OCI-LY7 (cell line): ENCODE measurements at regions not wholly inside any gene's neighbourhood (a gene's known extent, or its start where the extent isn't known, plus 50 kb on each side); places are given as distances from the start of the nearest gene placed in this dataset.

ENCODE experiments used
- BruUV-seq: library from RNA; stranded (reverse); fragments of 400-500 nt; replicated peaks from 2 replicates; lab custom pipeline; 2021; lab: Mats Ljungman, UMichigan
- CTCF ChIA-PET: fragments of 300-600 bp; sonication (Branson Sonifier 250); formaldehyde crosslinking; loops from one replicate; lab custom pipeline; 2022; ENCODE audit warnings: antibody characterized with exemption; ENCODE audit not compliant: unreplicated experiment; lab: Charles Lee
- POLR2A ChIA-PET: fragments of 300-600 bp; sonication (Branson Sonifier 250); formaldehyde crosslinking; loops from one replicate; lab custom pipeline; 2022; ENCODE audit warnings: antibody characterized with exemption; lab: Charles Lee
- DNase-seq: peaks from one replicate; pipeline ENCODE4 v3.0.0-alpha.2; 2015; ENCODE audit warnings: low spot score
- H2AFZ ChIP-seq: fragments of 200-600 bp; sonication (generic), shearing (Covaris generic); 2 replicates; pipeline ENCODE4 v1.6.1; 2014; ENCODE audit warnings: mild to moderate bottlenecking, antibody characterized with exemption, low read length, moderate library complexity
- H3K27ac ChIP-seq: fragments of 200-600 bp; sonication (generic); 2 replicates; pipeline ENCODE4 v1.5.1; 2014; ENCODE audit warnings: mixed run types, low read depth, mild to moderate bottlenecking, moderate library complexity, low read length, inconsistent platforms; ENCODE audit not compliant: poor library complexity, severe bottlenecking
- H3K36me3 ChIP-seq: fragments of 200-600 bp; sonication (generic); 2 replicates; pipeline ENCODE4 v1.6.1; 2014; ENCODE audit warnings: mild to moderate bottlenecking, antibody characterized with exemption, low read length, moderate library complexity, mixed read lengths; ENCODE audit not compliant: insufficient read depth
- H3K4me1 ChIP-seq: fragments of 200-600 bp; sonication (generic); 2 replicates; pipeline ENCODE4 v1.5.1; 2014; ENCODE audit warnings: mild to moderate bottlenecking, low read length; ENCODE audit not compliant: insufficient read depth, poor library complexity, severe bottlenecking
- H3K4me2 ChIP-seq: fragments of 200-600 bp; sonication (generic); 2 replicates; pipeline ENCODE4 v1.6.1; 2014; ENCODE audit warnings: mild to moderate bottlenecking, low read length
- H3K4me3 ChIP-seq: fragments of 200-600 bp; sonication (generic); 2 replicates; pipeline ENCODE4 v1.5.1; 2014; ENCODE audit warnings: mild to moderate bottlenecking, low read depth, low read length; ENCODE audit not compliant: poor library complexity, severe bottlenecking
- H3K79me2 ChIP-seq: fragments of 200-600 bp; sonication (generic); 2 replicates; pipeline ENCODE4 v1.6.1; 2016; ENCODE audit warnings: low read depth, mild to moderate bottlenecking, low read length, moderate library complexity, mixed read lengths; ENCODE audit not compliant: insufficient read depth
- H3K9me2 ChIP-seq: fragments of 200-600 bp; sonication (generic); 2 replicates; pipeline ENCODE4 v1.6.1; 2016; ENCODE audit warnings: mild to moderate bottlenecking, low read length, mixed read lengths; ENCODE audit not compliant: insufficient read depth
- H3K9me3 ChIP-seq: fragments of 200-600 bp; sonication (generic); 2 replicates; pipeline ENCODE4 v1.6.1; 2014; ENCODE audit warnings: mild to moderate bottlenecking, mixed run types, low read length, mixed read lengths
- H4K20me1 ChIP-seq: fragments of 200-600 bp; sonication (generic); 2 replicates; pipeline ENCODE4 v1.6.1; 2014; ENCODE audit warnings: mild to moderate bottlenecking, antibody characterized with exemption, low read length, moderate library complexity, mixed read lengths; ENCODE audit not compliant: insufficient read depth
- CTCF ChIP-seq: fragments of 200-600 bp; sonication (generic); conservative IDR thresholded peaks from 2 replicates; pipeline ENCODE4 v1.5.1; 2014; ENCODE audit warnings: mild to moderate bottlenecking, antibody characterized with exemption, low read length, moderate library complexity, mixed read lengths
- EZH2phosphoT487 ChIP-seq: fragments of 200-600 bp; sonication (generic); IDR thresholded peaks from 2 replicates; pipeline ENCODE4 v1.6.1; 2018; ENCODE audit warnings: low read depth, borderline replicate concordance, mild to moderate bottlenecking, mixed run types, antibody characterized with exemption, low read length, moderate library complexity, mixed read lengths
- intact Hi-C: fragments of 100-400 bp; cut with micrococcal nuclease; formaldehyde crosslinking; loops from one replicate; pipeline ENCODE4 v1.10.0; 2022; ENCODE audit not compliant: unreplicated experiment

DNA sequence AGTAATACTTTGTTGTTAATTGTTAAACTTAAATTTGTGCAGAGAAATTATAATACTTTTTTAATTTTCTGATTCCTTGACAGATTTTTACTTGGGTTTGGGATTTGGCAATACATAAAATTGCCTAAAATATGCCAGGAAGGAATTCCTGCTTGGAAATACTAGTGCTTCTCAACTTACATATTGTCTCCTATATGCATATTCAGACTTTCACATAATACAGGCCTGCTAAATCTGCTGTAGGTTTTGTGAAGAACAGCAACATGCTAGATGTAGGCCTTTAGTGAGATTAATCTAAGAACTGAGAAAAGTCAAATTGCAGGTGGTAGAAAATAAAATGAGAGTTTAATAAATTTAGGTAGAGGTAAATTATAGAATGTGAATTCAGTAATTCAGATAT lies 468.5 kb upstream of the MIS18BP1 start:
- no peak for DNase-seq
- CTCF ChIA-PET = no interaction called here

GRCh38 chr14:45716572-45716971 lies 463.6 kb upstream of the MIS18BP1 start:
- BruUV-seq = no TSS peak
- Histone ChIP-seq H3K79me2 (no peaks in the 10 kb centered on the region), H3K4me1 (no peaks in the 10 kb centered on the region), H3K36me3 (no peaks in the 10 kb centered on the region), H3K4me3 (no peak overlapping the region), H3K9me2 (no peaks in the 10 kb centered on the region), H4K20me1 (no peaks in the 10 kb centered on the region), H3K9me3 (no peaks in the 10 kb centered on the region), H3K4me2 (no peak overlapping the region), H2AFZ (no peak overlapping the region), H3K27ac (no peak overlapping the region)
- DNase-seq = peak; percentile 1
- ChIA-PET CTCF (no interaction called here), POLR2A (no interaction called here)
- intact Hi-C loops = no loop called here
- TF ChIP-seq EZH2phosphoT487 (no peak), CTCF (0 out of 2 replicates have a peak, but pooled peaks have one; percentile 27)

More for the DNA sequence above, 468.5 kb upstream of the MIS18BP1 start:
- Histone ChIP-seq H3K4me3 (no peak overlapping the region), H2AFZ (no peak overlapping the region), H3K4me2 (no peak overlapping the region), H3K9me3 (no peaks in the 10 kb centered on the region), H3K79me2 (no peaks in the 10 kb centered on the region), H3K9me2 (no peaks in the 10 kb centered on the region), H3K27ac (no peak overlapping the region), H4K20me1 (no peaks in the 10 kb centered on the region), H3K4me1 (no peaks in the 10 kb centered on the region), H3K36me3 (no peaks in the 10 kb centered on the region)
- TF ChIP-seq EZH2phosphoT487 = no peak
- TF ChIP-seq CTCF = no peak
- POLR2A ChIA-PET = no interaction called here
- intact Hi-C loops = no loop called here
- BruUV-seq = no TSS peak

- CTCF ChIA-PET = no interaction called here
- Histone ChIP-seq H2AFZ (no peak overlapping the region), H3K36me3 (no peaks in the 10 kb centered on the region), H3K79me2 (no peaks in the 10 kb centered on the region), H3K4me2 (no peak overlapping the region), H4K20me1 (no peaks in the 10 kb centered on the region), H3K4me3 (no peak overlapping the region), H3K4me1 (no peaks in the 10 kb centered on the region), H3K27ac (no peak overlapping the region), H3K9me2 (no peaks in the 10 kb centered on the region), H3K9me3 (no peaks in the 10 kb centered on the region)
- POLR2A ChIA-PET = no interaction called here
- no peak for TF ChIP-seq EZH2phosphoT487
- TF ChIP-seq CTCF = no peak
- BruUV-seq = no TSS peak
- intact Hi-C loops = no loop called here
- no peak for DNase-seq
Measured at GRCh38 chr14:45715946-45716345, 462.9 kb upstream of the MIS18BP1 start.
